ENCODE measurements at regions not wholly inside any gene's neighbourhood (a gene's known extent, or its start where the extent isn't known, plus 50 kb on each side); places are given as distances from the start of the nearest gene placed in this dataset.

DNA sequence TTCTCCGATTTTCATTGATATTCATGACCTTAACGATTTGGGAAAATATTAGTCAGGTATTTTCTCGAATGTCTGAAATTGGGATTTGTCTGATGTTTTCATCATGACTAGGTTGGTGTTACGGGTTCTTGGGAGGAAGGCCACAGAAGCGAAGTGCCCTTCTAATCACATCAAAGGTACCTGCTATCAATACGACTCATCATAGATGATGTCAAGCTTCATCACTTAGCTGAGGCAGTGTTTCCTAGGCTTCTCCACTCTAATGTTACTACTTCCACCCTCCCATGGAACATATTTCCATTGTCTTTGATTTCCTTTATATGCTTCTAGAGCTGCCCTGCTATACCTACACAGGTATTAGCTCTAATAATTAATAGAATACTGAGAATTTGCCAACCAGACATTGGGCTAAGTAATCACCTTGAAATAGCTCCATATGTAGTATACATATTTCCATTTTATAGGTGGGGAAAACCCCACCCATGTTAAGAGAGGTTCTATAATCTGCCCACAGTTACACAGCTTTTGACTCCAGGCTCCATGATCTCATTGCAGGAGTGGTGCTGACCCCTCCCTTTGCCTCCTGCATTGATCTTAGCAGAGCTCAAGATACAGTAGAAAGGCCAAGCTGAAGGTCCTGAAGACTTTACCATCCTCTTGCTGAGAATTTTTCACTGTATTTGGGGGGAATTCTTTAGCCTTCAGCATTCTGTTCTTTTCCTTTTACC is 238.6 kb upstream of the ADAMTSL1 start:
- no peak for DNase-seq

DNA sequence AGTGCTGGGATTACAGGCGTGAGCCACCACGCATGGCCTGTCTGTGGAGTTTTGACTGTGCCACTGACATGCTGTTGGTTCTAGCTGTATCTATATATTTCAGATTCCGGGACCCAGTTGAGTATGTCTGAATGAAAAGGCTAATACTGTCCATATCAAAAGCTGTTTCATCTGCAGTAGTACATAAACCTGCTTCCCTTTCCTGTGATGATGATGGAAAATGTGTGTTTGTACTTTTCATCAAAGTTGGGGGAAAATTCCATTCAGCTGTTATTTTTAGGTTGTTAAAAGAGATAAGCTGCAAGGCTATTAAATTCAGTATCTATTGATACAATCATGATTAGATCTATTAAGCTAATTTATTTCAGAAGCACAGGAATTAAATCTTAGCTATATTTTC is 237.6 kb upstream of the ADAMTSL1 start:
- DNase-seq = no peak

DNA sequence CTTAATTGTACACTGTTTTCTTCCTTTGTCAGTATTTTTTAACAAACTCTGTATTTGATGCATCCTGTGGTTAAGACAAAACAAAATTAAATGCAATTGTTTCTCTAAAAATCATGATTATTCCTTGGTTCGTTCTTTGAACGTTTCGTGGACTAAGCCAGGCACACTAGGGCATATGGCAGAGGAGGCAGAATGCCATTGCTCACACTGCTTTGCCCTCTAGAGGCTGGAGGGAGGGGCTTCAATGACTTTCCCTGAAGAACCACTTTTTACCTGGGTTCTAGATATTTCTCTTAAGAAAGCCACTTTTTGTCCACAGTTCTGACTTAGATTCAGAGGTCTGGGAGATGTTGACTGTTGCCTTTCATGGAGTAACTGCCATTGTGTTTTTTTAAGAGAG is 236.2 kb upstream of the ADAMTSL1 start:
- DNase-seq = no peak

DNA sequence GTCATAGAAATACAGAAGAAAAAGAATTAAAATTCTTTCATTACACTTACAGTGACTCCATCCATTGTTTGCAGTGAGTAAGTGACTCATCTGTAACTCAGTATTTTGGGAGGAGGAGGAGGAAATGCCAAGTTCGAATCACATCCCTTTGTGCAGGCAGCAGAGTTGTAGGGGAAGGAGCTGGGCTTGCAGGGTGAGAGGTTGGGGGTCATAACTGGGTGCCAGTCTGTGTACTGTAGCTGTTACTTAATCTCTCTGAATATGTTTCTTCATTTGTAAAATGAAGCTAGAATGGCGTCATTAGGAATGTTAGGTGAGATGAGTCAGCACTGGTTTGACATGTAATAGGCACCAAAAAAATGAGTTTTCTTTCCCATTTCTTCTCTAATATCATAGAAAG is 235.7 kb upstream of the ADAMTSL1 start:
- DNase-seq = no peak

DNA sequence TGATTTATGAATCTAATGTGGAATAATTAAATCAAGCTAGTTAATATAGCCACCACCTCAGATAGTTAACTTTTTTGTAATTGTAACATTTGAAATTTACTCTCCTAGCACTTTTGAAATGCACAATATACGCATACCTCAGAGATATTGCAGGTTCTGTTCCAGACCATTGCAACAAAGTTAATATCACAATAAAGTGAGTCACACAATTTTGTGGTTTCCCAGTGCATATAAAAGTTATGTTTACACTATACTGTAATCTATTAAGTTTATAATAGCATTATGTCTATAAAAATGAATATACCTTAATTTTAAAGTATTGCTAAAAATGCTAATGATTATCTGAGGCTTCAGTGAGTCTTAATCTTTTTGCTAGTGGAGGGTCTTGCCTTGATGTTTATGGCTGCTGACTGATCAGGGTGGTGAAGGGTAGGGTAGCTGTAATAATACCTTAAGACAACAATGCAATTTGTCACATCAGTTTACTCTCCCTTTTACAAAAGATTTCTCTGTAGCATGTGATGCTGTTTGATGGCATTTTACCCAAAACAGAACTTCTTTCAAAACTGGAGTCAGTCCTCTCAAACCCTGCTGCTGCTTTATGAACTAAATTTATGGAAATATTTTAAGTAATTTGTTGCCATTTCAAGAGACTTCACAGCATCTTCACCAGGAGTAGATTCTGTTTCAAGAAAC is 235.1 kb upstream of the ADAMTSL1 start:
- no peak for DNase-seq

DNA sequence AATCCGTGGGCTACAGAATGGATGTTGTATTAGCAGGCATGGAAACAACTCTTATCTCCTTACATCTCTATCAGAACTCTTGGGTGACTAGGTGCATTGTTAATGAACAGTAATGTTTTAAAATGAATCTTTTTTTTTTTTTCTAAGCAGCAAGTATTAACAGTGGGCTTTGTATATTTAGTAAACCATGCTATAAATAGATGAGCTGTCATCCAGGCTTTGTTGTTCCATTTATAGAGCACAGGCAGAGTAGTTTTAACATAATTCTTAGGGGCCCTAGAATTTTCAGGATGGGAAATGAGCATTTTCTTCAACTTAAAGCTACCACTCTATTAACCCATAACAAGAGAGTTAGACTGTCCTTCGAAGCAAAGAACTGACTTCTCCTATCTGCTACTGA is 233.7 kb upstream of the ADAMTSL1 start:
- DNase-seq = no peak

DNA sequence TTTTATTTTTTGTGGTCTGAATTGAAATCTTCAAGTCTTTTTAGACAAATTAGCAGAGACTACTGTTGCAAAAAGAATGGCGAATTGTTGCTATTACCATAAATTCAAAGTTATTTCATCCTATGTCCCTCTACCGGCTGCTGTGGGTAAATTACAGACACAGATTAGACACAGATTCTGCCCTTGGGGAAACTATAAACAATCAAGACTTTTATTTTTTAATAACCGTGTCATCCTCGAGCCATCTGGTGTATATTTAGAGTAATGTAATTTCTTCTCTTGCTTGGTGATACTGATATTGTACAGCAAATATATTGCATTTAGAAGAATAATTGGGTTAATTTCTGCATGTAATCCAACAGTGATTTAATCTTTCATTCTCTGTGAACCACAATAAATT is 228.0 kb upstream of the ADAMTSL1 start:
- DNase-seq = no peak

DNA sequence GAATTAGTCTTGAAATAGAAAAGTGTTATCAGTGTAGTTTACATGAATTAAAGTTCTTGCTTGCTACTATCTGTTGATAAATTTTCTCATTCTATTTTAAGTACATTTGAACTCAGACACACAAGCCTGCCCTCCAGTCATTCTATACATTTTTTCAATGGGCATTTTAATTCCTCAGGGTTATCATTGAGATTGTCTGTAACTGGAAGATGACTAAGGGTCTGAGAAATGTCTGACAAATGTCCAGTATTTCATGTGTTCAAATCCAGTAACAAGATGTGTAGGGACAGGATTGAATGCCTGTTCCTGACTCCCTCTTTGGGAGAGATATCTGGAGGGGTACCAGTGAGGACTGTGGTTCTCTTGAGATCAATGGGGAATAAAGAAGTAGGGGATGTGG is 223.9 kb upstream of the ADAMTSL1 start:
- DNase-seq = no peak

DNA sequence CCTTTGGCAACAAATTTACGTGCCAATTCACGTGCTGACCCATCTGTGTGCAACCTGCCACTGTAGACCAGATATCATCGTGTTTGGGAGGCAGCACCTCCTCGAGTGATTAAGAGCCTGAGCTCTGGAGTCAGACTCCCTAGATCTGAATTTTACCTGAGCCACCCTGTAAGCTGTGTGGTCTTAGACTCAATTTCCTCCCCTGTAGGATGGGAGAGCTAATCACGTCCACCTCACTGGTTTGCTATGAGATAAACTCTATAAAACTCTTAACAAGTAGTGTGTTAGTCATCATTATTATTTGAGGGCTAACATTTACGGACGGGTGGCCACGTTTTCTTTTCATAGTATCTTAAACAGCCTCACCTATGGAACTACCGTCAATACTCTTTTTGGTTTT is 220.0 kb upstream of the ADAMTSL1 start:
- no peak for DNase-seq

DNA sequence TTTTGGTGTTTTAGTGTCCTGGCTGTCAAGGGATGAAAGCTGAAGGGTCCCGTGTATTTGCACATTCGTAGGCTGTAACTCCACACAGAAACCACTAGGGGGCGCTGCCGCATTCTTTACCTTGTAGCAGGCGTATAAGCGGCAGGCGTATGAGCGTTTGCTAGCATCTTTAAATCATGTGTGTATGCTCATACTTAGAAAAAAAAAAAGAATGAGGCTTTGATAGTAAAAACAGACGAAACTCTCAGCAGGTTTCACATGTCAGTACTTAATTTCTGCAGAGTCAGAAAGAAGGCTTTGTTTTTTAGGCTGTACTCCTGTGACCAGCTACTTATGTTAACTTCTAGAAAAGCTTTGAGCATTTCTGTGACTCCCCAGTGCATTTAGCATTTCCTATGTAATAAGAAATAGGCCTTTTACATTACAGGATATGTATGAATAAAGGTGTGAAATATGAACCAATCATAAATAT is 218.8 kb upstream of the ADAMTSL1 start:
- peak; percentile 71 for DNase-seq

DNA sequence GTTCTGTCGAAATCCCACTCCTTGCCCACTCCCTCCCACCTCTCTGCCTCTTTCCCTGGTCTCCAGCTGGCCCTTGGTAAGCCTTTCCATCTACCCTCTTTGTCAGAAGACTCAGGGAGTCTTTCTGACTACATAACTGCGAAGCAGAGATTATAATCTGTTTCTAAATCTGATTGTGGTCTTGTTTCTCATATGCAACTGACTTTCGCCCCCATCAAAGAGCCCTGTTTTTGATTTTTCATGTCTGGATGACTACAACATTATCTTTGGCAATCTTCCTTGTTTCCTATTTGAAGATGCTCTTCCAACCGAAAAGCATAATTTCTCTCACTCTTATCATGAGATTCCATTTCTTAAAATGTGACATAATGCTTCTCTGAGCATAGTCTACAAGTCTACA is 218.2 kb upstream of the ADAMTSL1 start:
- DNase-seq = no peak

DNA sequence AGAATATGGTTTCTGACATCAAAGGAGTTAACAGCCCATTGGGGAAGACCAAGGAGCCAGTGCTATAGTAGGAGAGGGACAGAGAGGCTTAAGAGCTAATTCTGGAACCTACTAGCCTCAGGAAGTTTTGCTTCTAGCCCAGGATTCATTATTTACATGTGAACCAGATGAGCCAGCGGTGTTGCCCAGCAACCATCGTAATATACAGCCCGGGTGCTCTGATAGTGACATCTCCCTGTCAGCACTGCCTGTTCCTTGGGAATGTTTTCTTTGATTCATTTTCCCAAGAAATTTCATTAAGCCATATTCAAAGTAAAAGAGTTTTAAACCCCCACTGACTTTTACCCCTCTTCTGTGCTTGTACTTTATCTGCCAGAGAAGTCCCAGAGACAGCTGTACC is 217.4 kb upstream of the ADAMTSL1 start:
- DNase-seq = no peak

DNA sequence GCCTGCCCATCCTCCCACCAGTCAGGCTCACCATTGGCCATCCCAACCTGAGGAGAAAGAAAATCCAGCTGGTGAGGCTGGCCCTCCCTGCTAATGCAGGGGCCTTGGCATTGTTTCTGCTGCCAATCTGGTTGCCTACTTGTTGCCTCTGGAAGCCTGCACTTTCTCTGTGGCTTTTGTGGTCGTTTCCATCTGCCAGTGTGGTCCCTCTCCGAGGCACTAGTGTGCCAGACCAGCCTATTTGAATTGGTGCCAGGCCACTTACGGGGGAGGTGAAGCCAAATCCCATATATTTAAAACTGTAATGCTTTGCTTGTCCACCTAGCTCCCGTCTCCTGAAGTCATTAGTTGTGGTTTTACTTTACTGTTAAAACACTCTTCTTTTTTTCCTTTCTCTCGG is 213.4 kb upstream of the ADAMTSL1 start:
- no peak for DNase-seq

DNA sequence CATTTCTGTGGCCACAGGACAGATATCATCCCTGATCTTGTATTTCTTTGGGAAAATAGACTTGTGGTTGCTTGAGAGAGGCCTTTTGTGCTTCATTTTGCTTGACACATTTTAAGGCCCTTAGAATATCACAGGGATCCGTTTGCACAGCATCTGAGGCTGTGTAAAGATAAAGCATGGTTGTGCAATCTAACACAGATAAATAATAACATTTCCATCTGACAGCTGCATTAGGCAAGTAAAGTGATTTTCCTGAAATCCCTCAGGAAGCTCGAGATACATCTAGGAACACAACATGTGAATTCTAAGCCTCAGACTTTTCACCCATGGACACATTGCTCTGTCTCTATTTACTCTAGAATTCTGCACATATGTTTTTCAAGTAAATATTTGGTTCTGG is 212.8 kb upstream of the ADAMTSL1 start:
- no peak for DNase-seq

DNA sequence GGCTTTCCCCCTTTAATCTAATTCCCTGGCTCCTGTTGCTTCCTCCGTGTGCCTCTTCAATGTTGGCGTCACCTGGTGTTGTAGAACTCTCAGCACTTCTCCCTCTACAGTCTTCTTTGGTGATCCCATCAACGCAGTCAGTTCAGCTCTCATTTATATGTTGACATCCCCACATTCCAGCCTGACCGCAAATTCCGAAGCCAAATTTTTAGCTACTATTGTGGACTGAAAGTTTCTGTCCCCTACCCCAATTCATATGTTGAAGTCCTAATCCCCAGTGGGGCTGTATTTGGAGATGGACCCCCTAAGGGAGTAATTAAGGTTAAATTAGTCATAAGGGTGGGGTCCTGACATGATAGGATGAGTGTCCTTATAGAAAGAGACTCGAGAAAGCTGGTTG is 210.6 kb upstream of the ADAMTSL1 start:
- no peak for DNase-seq

DNA sequence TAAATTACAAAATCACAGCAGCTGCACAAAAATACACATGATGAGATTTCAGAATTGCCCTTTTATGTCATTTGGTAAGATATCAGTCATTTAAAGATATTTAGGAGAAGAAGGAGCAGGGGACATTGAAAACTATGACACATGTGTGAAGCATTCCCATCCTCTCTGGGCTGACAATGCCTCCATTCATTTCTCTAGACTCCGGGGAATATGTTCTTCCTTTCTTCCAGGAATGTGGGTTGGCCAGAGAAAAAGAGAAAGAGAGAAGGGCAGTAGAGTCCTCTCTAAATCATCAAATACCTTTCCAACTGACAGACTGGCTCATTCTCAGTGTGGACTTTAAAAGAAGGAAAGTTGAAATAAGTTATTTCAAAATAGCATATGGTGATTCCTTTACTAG is 205.6 kb upstream of the ADAMTSL1 start:
- no peak for DNase-seq

DNA sequence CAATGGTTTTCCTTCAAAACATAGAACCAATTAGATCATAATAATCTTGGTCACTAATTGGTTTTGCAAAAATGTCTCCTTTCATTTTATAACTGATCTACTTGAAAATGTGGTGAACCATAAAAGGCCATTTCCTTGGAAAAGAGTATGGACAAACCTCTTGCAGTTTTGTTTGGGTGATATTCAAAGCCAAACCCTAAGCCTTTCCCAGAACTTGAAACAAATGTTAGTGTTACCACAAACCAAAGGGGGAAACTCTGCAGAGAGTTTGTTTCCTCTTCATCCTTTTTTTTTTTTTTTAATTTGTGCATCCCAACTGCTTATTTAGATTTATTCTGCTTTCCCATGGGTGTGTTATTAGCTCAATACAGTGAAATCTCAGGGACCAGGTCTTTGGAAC is 204.4 kb upstream of the ADAMTSL1 start:
- DNase-seq = no peak

DNA sequence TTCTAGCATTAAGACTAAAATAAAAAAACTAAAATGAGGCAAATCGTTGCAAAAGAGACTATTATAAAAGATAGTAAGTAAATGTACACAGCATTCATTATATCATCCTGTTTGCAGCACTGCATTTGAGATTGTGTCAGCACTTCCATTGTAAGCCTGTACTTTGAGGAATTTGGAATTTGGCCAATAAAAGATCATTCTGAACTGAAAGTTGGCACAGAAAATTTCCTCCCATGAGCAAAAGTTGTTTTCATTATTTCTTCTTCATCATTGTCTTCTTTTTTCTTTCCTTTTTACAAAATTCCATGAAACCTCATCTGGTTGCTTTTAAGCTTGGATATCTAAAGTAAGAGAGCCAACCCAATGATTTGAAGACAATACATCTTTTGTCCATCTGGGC is 199.3 kb upstream of the ADAMTSL1 start:
- DNase-seq = no peak

DNA sequence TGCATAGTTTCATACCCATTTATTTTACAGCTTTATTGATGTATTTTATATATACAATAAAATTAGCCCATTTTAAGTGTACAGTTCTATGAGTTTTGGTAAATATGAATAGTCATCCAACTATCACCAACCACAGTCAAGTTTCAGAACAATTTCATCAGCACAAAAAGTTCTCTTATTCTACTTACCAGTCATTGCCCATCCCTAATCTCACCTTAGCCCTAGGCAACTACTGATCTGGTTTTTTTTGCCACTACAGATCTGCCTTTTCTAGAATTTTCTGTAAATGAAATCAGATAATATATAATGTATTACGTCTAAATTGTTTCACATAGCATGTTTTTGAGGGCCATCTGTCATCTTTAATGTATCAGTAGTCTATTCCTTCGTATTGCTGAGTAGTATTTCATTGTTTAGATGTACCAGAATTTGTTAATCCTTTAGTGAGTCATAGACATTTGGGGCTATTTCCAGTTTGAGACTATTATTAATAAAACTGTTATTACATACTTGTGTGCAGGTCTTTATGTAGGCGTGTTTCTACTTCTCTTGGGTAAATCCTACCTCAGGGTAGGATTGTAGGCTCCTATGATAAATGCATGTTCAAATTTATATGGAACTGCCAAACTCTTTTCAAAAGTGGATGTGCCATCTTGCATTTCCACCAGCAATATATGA is 198.5 kb upstream of the ADAMTSL1 start:
- no peak for DNase-seq

DNA sequence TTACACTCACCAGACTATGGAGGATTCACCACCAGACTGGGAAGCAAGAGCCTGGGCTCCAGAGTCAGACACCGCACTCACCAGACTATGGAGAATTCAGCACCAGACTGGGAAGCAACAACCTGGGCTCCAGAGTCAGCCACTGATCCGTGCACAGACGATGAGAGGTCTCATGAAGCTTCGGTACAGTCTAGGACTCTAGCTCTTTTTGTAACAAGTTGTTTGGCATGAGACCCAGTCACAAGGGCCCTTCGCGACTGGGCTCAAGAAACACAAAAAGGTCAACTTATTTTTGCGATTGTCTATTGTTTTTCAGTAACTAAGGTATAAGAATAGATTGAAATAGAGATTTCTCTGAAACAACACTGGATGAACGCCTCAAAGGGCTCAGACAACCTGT is 192.7 kb upstream of the ADAMTSL1 start:
- DNase-seq = no peak

DNA sequence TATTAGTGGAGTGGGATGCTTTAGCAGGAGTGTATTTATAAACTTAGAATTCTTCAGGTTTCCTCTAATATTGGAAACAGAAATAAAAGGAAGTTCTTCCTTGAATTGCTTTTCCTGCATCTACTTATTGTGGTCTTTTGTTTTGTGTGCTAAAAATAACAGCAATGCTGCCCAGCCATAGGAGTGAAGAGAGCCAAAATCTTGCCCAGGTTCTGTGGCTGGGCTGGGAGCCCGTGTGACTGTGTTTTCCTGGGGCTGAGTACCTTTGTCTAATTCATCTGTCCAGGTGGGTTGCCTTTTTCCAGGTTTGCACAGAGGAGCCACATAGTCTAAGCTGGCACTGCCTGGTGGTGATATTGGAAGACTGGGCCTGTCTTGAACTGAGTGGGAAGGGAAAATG is 179.7 kb upstream of the ADAMTSL1 start:
- no peak for DNase-seq

DNA sequence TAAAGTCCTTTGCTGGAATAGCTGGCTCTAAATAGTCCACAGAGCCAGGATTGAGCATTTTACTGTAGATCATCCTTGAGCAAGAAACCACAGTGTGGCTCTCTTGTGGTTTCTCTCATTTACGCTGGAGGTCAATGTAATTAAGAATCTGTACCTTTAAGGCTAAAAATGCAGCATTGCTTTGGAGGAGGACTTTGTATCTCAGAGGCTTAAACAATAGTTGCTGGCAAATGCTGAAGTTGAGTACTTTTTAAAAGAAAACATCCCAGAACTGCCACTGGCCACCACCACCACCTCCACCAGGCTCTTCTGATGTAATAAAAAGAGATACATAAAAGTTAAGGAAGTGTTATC is 177.3 kb upstream of the ADAMTSL1 start:
- no peak for DNase-seq

DNA sequence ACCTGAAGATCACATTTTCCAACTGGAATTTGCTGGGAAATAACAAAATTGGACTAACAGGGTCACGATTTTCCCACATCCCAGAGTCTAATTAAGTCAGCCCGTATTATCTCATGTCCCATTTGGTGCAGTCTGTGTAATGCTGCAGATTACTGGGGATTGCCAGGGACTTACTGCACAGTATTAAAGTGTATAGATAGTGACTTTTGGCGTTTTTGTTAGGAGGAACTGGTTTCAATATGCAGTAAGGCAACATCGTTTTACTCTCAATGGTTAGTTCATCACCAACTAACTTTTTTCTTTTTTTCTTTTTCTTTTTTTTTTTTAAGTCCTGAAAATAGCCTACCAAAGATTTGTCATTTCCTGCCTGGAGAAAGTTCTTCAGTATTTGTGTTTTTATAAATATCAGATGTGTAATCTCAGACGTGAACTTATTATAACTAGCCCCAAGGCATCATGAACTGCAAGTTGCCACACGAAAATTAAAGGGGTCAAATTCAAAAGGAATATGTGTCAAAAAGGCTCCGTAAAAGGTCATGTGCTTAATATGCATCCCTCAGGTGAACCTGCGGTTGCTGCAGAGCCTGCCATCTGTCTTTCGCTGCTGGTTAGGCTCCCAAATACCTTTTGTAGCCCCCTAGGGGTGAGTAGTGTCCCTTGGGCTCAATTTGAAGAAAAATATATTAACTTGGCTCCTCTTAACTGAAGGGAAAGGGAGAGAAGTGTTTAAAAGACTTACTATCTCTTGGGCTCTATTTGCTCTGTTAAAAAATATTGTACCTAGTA is 176.7 kb upstream of the ADAMTSL1 start:
- DNase-seq = no peak

DNA sequence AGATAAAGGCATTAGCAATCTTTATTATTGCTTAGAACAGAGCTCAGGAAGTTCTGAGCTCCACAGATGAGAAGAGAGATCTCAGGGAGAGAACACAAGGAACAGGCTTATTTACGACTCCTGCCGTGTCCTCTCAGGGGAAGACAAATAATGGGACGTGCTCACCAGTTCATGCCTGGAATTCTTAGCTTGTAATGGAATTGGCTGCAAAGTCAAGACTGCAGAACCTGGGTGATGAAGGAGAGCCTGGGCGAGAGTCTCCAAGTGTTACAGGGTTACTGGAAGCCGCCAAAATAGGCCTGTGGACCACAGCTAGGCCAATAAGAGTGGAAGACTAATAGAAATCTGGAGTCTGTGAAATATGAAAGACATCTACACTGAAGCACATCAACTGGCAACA is 174.5 kb upstream of the ADAMTSL1 start:
- DNase-seq = no peak
